NCI-H1105 treated with DMSO at 0.1 percent for 48 hours (cell line): ENCODE measurements at regions not wholly inside any gene's neighbourhood (a gene's known extent, or its start where the extent isn't known, plus 50 kb on each side); places are given as distances from the start of the nearest gene placed in this dataset.
A peak's percentile ranks its signal among the peaks of the same experiment; 100 is the strongest.

ENCODE experiments used
- DNase-seq: peaks from one replicate; lab custom pipeline; 2025; lab: John Stamatoyannopoulos, UW

GRCh38 chrX:93598076-93598475 is 75.3 kb downstream of the NAP1L3 start:
- DNase-seq = no peak

GRCh38 chrX:93594780-93595179 is 78.6 kb downstream of the NAP1L3 start:
- DNase-seq = no peak

DNA sequence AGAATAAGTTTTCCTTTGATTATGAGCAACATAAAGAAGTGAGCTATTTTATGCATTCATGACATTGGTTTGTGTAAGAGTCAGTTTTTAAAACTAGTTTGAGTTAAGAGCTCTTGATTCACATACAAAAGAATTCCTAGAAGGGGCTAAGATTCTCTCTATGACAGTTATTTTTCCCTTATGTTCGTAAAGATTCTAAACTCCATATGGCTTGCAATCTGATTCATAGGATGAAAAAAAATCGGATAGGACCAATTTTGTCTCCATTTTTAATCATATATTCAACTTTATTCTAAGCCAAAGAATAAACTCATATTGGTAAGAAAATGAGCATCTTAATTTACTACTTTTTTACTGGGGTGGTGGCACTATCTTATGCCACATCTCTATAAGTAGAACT is 79.4 kb downstream of the NAP1L3 start:
- DNase-seq = no peak

DNA sequence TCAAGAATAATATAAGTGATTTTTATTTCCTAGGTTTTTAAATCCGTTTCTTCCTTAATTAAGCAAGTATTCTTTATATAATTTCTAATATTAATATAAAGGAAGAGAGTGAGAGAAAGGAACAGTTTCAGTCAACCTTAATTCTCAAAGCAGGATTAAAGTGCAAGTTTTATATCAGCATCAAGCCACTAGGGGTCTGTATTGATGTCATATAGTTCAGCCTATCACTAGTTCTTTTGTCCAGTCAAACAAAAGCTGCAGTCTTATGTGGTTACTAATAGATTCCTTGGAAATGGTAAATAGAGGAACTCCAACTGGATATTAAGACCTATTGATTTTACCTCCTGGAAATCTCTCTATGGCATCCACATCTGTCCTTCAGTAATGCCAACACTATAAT is 82.0 kb downstream of the NAP1L3 start:
- DNase-seq = peak; percentile 9

GRCh38 chrX:93585661-93586060 is 87.7 kb downstream of the NAP1L3 start:
- no peak for DNase-seq

DNA sequence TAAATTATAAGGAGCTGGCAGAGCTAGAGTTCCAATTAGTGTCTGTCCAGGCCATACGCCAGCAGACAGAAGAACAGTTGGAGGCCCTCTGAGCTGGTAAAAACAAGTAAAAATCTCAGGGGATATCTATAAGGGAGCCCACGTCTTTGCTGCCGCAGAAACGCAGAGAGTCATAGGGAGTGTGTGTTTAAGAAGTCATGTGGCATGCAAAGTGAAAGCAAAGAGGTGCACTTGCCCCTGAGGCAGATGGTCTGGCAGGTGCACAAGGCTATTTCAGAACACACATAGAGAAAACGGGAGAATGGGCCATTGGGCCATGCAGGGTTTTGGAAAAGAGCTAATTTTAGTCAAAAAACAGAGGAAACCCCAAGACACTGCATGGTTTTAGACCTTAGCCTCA is 92.7 kb downstream of the NAP1L3 start:
- DNase-seq = no peak

- peak; percentile 14 for DNase-seq
Measured at GRCh38 chrX:93538575-93538974, 134.8 kb downstream of the NAP1L3 start.

- DNase-seq = no peak
Measured at GRCh38 chrX:93528917-93529316, 144.5 kb downstream of the NAP1L3 start.
